ENCODE measurements at regions not wholly inside any gene's neighbourhood (a gene's known extent, or its start where the extent isn't known, plus 50 kb on each side); places are given as distances from the start of the nearest gene placed in this dataset.
"Not testable (repeated sequence)": the region's sequence is repeated elsewhere in the genome, so short reads cannot be mapped to it uniquely, and the experiment has no call there.

- FAIRE-seq: no peak
- DNase-seq (ENCODE audit: low spot score): no peak
These were observed 1034.6 kb downstream of the DIPK2A start for GRCh38 chr3:145006271-145006670.

GRCh38 chr3:145013931-145014330 is 1042.3 kb downstream of the DIPK2A start:
- DNase-seq (ENCODE audit: low spot score): no peak
- no peak for FAIRE-seq

GRCh38 chr3:145015253-145015652 is 1043.6 kb downstream of the DIPK2A start:
- DNase-seq (ENCODE audit: low spot score): no peak
- FAIRE-seq: no peak

GRCh38 chr3:145017959-145018358 is 1046.3 kb downstream of the DIPK2A start:
- DNase-seq (ENCODE audit: low spot score) (no peak), FAIRE-seq (no peak)

DNA sequence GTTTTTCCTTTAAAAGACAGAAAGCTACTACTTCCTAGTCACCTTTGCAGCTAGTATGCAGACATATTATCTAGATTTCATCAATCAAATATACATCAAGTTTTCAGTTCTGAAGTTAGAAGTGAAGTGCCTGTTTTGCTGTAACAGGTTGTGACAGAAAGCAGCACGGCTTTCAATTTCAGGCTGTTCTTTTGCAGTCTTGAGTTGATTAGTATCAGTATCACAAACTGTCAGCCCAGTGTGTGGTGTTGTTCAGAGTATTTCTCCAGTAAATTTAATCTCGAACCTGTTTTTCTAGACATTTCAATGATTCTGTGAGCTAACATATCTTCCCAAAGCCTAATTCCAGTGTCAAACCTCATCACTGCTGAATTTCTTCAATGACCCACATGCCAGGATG is 1050.8 kb downstream of the DIPK2A start:
- FAIRE-seq (no peak), DNase-seq (ENCODE audit: low spot score) (no peak)

GRCh38 chr3:145024700-145025099 is 1053.1 kb downstream of the DIPK2A start:
- no peak for DNase-seq (ENCODE audit: low spot score)
- FAIRE-seq: no peak

DNA sequence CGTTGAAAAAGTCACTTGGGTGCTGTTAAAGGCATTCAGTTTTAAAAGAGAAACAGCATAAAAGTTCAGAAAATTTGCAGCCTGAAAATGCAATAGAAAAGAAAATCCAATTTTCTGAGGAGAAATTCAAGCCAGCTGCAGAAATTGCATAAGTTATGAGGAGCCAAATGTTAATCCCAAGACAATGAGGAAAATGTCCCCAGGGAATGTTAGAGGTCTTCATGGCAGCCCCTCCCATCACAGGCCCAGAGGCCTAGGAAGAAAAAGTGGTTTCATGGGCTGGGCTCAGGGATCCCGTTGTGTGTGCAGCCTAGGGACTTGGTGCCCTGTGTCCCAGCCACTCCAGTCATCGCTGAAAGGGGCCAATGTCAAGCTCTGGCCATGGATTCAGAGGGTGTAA is 1055.6 kb downstream of the DIPK2A start:
- FAIRE-seq; DNase-seq (ENCODE audit: low spot score): not testable (repeated sequence)

- FAIRE-seq (no peak), DNase-seq (ENCODE audit: low spot score) (no peak)
These were observed 1061.2 kb downstream of the DIPK2A start for GRCh38 chr3:145032791-145033190.

DNA sequence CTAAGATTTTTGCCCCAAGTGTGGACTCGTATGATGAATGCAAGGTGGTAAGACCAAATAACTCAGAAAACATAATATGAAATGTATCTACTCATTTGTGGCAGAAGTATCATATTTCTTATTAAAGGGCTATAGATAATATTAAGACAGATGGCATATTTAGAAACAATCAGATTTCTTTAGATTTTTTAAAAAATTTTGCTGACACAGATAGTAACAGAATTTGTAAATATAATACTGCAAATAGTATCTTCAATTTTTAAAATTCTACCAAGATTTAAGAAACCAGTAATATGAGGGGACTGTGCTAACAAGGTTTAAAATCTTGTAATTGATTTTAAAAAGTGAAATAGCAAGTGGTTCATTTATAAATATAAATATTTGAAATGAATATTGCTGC is 1064.1 kb downstream of the DIPK2A start:
- FAIRE-seq (no peak), DNase-seq (ENCODE audit: low spot score) (no peak)

DNA sequence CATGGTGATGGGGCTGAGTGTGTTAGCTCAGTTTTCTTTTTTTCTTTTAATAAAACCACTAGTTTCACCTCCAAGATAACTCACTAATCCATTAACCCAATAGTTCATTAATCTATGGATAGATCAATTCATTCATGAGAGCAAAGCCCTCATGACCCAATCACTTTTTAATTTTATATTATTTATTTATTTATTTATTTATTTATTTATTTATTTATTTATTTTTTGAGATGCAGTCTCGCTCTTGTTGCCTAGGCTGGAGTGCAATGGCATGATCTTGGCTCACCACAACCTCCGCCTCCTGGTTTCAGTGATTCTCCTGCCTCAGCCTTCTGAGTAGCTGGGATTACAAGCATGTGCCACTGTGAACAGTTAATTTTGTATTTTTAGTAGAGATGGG is 1082.4 kb downstream of the DIPK2A start:
- not testable (repeated sequence) for DNase-seq (ENCODE audit: low spot score); FAIRE-seq

DNA sequence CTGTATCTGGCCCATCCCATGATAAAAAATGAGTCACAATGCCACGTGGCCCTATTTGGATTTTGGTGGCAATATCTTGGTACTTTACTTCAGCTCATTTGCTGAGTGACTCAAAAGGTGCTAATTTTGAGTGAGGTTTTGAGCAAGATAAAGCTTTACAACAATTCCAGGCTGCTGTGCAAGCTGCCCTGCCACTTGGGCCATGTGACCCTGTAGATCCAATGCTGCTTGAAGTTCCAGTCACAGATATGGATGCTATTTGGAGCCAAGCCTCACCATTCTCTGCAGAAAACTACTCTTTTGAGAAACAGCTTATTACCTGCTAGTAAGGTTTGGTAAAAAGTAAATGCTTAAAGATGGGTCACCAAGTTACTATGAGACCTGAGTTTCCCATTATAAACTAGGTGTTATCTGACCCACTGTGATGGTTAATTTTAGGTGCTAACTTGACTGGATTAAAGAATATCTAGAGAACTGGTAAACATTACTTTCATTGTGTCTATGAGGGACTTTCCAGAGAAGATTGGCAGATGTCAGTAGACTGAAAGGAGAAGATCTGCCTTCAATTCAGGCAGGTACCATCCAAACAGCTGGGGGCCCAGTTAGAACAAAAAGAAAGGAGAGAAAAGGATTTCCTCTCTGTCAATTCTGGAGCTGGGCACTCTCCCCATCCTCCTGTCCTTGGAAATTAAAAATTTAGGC is 1083.9 kb downstream of the DIPK2A start:
- DNase-seq (ENCODE audit: low spot score) (no peak), FAIRE-seq (no peak)

GRCh38 chr3:145058483-145058882 is 1086.9 kb downstream of the DIPK2A start:
- no peak for FAIRE-seq

GRCh38 chr3:145063616-145064015 is 1092.0 kb downstream of the DIPK2A start:
- FAIRE-seq (no peak), DNase-seq (ENCODE audit: low spot score) (no peak)

More at GRCh38 chr3:145058483-145058882, 1086.9 kb downstream of the DIPK2A start:
- DNase-seq (ENCODE audit: low spot score): no peak

DNA sequence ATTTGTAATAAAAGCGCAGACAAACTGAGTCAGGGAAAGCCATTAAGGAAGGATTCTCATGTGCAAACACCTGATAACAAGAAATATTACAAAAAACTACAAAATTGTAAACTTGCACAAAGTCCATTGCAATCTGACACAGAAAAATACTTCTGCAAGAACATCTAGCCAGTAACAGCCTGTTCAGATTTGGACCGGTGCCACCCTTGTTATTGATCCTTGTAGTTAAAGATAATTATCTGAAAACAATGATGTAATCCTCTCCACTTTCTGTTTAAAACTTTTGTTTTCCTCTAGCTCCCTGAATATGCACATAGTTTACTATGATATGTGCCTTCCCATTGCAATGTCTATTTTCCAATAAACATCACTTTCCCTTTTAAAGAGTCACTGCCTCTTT is 1090.2 kb downstream of the PLOD2 start:
- DNase-seq (ENCODE audit: low spot score): no peak
- no peak for FAIRE-seq

GRCh38 chr3:145079436-145079835 is 1081.5 kb downstream of the PLOD2 start:
- no peak for FAIRE-seq
- no peak for DNase-seq (ENCODE audit: low spot score)

DNA sequence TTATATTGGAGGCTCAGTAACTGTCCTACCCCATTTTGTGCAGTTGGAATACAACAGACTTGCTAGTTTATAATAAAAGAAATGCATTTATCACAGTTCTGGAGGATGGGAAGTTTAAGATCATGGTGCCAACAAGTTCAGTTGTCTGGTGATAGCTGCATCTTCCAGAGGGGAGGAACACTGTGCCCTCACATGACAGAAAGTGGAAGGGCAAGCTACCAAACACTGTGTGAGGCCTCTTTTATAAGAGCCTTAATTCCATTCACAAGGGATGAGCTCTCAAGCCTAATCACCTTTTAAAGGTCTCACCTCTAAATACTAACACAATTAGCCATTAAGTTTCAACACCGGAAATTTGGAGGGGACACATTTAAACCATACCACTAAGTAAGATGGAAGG is 1073.9 kb downstream of the PLOD2 start:
- no peak for FAIRE-seq

DNA sequence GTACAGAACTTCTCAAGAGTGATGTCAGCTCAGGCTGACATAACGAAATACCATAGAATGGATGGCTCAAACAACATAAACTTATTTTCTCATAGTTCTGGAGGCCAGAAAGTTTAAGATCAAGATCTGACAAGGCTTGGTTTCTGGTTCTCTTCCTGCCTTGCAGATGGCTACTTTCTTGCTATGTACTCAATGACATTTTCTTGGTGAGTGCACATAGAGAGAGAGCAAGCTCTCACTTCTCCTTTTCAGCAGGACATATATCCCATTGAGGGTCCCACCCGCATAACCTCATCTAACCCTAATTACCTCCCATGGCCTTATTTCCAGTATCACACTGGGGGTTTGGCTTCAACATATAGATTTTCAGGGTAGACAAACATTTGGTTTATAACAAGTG is 1072.1 kb downstream of the PLOD2 start:
- no peak for FAIRE-seq
- DNase-seq (ENCODE audit: low spot score): no peak

More for the DNA sequence above, 1073.9 kb downstream of the PLOD2 start:
- DNase-seq (ENCODE audit: low spot score): no peak

- no peak for FAIRE-seq
These were observed 1071.6 kb downstream of the PLOD2 start for GRCh38 chr3:145089337-145089736.

GRCh38 chr3:145094355-145094941 is 1066.5 kb downstream of the PLOD2 start:
- FAIRE-seq: no peak
- DNase-seq (ENCODE audit: low spot score): no peak

More at GRCh38 chr3:145089337-145089736, 1071.6 kb downstream of the PLOD2 start:
- DNase-seq (ENCODE audit: low spot score): no peak

GRCh38 chr3:145111141-145111540 is 1049.8 kb downstream of the PLOD2 start:
- DNase-seq (ENCODE audit: low spot score); FAIRE-seq: not testable (repeated sequence)

- FAIRE-seq: no peak
- no peak for DNase-seq (ENCODE audit: low spot score)
These were observed 1044.2 kb downstream of the PLOD2 start for GRCh38 chr3:145116769-145117168.

DNA sequence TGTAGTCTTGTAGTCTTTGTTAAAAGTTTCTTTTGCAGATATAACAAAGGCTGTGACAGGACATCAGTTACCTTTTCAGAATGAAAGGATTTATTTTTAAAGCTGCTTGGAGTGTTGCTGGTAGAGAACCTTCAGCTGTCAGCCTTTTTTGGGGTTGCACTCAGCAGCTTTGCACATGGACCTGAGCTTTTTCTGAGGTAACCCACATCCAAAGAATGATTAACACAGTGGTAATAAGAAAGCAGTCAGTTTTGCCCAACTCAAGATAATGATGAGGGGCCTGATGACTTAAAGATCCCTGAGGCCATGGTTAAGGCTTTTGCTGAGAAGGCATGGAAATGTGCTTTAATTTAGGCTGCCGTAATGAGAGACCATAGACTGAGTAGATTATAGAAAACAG is 1042.7 kb downstream of the PLOD2 start:
- FAIRE-seq (no peak), DNase-seq (ENCODE audit: low spot score) (no peak)

Measured in RCC 7860 (cell line).